OCI-LY1 (cell line): ENCODE measurements at regions not wholly inside any gene's neighbourhood (a gene's known extent, or its start where the extent isn't known, plus 50 kb on each side); places are given as distances from the start of the nearest gene placed in this dataset.

ENCODE experiments used
- CTCF ChIP-seq: fragments of 200-600 bp; sonication (generic), shearing (Covaris generic); IDR thresholded peaks from 2 replicates; pipeline ENCODE4 v1.5.1; 2017; ENCODE audit warnings: mild to moderate bottlenecking, antibody characterized with exemption, low read length, moderate library complexity, mixed read lengths
- EZH2 ChIP-seq: fragments of 200-600 bp; sonication (generic), shearing (Covaris generic); IDR thresholded peaks from 2 replicates; pipeline ENCODE4 v1.8.0; 2017; ENCODE audit warnings: borderline replicate concordance, mixed run types, mild to moderate bottlenecking, antibody characterized with exemption, low read length, moderate library complexity, mixed read lengths

- peak; percentile 68 for TF ChIP-seq CTCF
- no peak for TF ChIP-seq EZH2
Measured at GRCh38 chr19:57068921-57069697, 50.7 kb upstream of the USP29 start.
